NCI-H510A (cell line): ENCODE measurements at regions not wholly inside any gene's neighbourhood (a gene's known extent, or its start where the extent isn't known, plus 50 kb on each side); places are given as distances from the start of the nearest gene placed in this dataset.
A peak's percentile ranks its signal among the peaks of the same experiment; 100 is the strongest.

ENCODE experiments used
- DNase-seq: peaks from one replicate; lab custom pipeline; 2025; lab: John Stamatoyannopoulos, UW

DNA sequence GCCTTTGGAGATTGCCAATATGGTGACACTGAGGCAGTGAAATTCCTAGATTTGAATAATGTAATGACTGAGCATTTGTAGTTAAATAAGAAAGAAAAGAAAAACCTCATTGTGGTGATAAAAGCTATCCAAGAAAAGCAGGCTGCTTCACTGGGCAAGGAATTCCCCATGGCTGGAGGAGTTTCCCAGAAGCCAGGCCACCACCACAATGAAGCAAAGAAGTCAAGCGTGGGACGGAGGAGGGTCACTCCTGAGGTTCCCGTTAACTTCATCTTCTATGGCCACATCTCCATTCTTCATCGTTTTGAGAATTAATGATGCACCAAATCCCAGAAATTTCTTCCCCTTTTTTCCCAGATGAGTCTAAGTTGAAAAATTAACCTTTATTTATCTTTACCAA is 185.8 kb upstream of the BCL6 start:
- DNase-seq = no peak

DNA sequence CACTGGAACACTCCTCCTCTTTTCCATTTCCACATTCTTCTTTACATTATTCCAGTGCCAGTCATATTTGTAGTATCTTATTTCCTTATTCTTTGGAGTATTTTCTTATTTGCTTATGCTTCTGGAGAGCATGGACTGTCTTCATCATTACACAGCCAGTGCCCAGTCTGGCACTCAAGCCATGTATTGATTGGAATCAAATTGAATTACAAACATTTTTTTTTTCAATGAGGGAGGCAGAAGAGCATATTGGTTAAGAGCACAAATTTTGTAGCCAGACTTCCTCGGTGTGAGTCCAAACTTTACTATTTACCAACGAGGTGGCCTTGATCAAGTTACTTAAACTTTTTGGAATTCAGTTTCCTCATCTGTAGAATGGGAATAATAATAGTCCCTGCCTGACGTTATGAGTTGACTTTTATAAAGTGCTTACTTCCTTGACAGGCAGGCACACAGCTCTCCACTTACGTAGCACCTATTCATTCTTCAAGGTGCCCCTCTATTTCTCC is 186.6 kb upstream of the BCL6 start:
- DNase-seq = no peak

DNA sequence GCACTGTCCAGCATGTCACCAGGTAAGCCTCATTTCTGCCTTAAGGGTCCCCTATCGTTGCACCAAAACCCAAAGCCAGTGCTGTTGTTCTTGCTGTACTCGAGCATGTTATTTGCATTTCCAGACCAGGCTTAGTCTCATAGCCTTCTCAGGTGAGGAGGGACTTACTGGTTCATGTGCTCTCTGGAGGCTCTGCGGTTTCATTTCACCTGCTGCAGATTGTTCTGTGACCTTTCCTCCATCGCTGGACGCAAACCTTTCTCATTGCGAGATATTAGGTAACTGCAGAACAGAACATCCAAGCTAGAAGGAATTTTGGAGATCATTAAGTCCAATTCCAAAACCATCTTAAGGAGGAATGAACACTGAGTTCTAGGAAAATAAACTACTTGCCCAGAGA is 187.3 kb upstream of the BCL6 start:
- DNase-seq = no peak

DNA sequence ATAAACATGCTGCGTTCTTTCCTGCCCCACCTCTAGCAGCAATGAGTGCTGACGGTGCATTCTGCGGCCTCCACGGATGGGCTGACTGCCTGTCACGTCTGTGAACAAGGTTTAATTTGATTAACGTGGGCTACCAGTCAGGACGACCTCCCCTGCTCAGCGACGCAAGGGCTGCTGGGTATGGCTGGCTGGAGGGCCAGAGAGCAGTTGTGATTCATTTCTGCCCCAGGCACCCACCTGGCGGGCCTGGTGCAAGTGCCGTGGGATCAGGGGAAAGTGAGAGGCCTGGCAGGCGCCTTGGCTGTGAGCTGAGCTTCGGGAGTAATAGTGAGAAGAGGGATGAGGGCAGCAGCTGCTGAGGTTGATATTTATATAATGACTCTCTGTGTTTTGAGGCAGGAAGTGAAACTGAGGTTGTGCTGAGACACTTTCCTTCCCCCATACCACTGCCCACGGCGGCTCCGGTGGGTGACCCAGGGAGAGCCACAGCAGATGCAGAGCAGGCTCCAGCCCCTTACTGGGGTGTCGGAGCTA is 190.4 kb upstream of the BCL6 start:
- DNase-seq = no peak

DNA sequence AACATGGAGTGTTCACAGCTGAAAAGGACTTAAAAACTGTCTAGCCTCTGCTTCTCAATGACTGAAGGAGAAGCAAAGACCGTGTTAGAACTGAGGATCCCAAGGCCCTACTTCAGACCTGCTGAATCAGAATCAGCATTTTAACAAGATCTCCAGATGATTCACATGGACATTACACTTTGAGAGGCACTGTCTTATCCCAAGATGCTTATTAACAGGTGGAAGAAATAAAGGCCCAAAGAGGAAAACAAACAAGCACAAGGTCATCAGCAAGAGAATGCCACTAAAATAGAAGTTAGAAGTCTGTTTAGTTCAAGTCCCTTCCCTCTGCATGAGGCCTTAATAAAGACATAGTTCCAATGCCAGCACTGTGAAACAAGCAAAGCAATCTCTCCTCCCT is 191.4 kb upstream of the BCL6 start:
- DNase-seq = no peak

DNA sequence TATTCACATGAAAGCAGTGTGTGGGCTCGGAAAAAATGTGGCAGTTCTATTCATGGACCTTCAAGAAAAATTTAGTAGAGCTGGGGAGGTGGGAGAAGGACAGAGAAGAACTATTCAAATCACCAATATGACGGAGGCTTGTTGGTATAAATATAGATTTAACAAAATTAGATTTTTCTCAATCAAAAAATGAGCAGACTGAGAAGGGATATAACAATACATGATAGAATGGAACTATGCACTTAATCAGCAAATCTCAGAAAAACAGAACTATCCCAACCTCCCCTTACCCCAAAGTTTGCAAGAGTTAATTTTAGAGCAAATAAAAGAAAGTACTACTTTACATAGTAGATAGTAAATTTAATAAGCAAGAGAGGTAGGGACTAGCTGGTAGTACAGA is 194.6 kb upstream of the BCL6 start:
- DNase-seq = no peak

DNA sequence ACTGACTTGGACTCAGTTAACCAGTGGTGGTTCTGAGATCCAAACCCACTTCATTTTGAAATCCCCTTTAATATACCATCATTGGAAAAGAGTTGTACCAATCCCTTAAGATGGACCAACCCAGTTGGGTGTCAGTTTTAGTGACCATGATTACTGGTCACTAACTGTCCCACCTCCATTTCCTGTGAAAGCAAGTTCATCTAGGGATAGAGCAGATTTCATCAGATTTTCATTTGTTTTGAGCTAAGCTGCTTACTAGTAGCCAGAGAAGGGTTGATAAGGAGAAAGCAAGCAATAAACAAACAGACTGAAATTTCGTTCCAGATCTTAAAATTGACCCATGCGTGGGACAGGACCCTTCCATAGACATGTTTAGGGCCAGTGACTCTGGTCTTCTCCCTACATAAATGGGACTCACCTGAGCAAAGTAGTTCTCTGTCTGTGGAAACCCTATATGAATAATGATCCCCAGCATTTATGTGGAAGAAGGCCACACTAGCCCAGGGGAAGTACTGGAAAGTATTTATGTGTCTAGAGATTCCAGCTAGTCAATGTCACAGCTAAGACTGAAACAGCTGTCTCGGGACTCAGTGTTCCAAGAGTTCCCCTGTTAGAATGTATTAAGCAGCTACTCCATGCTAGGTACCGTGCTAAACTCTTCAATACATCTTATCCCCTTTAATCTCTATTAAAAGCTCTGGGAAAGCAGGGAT is 196.0 kb upstream of the BCL6 start:
- no peak for DNase-seq

DNA sequence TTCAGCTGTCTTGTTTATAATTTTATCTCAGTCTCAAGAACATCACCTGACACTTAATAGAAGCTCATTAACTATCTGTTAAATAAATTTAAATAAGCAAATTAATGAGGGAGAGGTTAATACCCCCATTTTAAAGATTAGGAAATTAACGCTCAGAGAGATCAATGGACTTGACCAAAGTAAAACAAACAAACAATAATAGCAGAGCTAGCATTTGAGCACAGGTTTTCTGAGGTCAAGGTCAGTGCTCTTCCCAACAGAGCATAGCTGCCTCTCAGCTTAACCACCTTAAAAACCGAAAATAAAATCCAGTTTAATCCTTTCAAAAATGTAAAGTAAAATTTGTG is 196.6 kb upstream of the BCL6 start:
- no peak for DNase-seq

DNA sequence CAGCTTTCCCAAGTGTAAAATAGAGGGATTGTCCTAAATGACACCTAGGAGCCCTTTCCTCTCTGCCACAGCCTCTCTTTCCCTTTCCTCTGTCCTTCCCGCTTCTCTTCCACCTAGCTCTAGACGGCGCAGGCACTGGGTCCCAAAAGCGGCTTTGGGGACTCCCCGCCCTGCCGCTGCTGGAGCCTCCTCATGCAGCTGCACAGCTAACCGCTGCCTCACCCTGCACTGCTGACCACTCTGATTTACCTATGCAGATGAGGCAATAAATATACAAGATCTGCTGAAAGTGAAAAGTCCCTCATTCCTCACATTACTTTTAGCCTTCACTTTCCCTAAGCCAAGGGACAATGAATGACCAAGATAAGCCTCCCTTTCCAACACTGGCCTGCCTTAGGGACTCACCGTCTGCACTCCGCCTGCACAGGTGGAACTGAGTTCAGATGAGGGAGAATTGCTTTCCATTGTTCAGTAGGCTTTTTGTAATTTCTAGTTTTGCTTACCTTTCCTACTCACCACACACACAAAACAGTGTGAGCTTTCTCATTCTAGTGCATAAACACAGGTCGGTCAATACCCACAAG is 197.5 kb upstream of the BCL6 start:
- no peak for DNase-seq

DNA sequence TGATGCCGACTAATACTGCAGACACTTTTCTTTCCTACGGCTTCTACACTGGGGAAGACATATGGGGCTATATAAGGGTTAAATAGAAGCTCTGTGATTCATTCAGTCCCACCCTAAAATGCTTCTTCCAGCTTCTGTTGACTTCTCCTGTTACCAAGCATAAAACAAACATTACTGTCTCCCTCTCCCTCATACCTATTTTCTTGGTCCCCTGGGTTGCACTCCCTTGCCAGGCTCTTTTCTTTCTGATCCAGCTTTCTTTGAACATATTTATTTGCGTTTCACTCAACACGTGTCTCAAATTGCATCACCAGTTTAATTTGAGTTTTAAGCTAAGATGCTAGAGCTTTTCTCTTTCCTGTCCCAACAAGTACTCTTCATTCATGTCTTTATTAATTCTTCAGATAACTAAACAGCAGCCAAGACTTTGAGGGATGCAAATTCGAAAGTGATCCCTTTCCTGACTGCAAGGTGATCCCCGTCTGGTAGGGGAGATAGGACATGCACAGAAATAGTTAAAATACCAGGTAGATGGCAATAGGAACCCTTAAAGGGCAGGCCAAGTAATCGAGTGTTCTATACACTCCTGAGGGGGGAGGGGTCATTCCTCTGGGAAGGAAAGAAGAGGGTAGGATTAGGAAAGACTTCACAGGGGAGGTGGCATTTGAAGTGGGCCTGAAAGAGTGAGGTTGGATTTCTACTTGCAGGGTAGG is 198.6 kb upstream of the BCL6 start:
- DNase-seq = no peak

DNA sequence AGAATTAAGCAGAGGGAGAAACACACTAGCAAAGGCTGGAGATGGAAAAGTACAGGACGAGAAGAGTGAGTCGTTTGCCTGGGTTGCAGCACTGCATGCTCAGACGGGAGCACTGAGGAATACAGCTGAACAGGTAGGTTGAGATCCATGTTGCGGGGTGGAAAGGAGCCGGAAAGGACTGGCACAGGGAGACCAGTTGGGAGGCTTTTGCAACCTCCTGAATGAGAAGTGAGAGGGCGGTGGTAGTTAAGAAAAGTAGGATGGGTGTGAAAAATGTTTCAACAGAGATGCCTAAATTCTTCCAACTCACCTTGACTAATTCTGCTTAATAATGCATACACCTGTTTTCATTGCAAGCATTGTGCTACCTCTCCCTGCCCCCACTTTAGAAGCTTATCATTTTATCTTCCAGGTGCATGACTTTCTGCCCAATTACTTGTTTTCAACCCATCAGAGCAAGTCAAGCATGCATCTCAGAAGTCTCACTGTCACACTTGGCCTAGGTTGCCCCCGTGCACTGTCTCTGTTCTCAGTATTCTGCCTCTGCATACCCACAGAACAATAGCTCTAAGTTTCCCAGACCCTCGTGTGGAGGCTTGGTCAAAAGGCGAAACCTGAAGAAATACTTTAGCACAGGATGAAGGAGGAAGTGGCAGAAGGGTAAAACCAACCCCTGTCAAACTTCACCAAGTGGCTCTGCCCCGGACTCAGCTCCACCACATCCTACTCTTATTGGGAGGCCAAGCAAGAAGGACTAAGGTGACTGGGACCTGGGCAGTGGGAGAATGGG is 199.3 kb upstream of the BCL6 start:
- DNase-seq = no peak

DNA sequence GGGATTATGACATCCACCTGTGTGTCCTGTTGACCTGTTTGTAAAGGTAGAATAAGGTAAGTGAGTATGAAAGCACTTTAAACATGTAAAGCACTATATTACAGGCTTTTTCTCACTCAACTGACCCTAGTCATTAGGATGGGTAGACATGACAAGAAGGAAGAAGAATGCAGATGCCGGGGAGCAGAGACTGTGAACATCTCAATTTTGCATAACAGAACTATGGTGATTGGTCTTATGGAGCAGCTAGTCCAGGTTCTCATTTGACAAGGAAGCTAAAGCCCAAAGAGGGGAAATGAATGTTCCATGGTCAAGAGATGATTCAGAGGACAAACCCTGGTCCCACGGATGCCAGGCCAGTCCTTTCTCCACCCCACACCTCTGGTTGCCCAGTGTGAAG is 200.1 kb upstream of the BCL6 start:
- DNase-seq = no peak

DNA sequence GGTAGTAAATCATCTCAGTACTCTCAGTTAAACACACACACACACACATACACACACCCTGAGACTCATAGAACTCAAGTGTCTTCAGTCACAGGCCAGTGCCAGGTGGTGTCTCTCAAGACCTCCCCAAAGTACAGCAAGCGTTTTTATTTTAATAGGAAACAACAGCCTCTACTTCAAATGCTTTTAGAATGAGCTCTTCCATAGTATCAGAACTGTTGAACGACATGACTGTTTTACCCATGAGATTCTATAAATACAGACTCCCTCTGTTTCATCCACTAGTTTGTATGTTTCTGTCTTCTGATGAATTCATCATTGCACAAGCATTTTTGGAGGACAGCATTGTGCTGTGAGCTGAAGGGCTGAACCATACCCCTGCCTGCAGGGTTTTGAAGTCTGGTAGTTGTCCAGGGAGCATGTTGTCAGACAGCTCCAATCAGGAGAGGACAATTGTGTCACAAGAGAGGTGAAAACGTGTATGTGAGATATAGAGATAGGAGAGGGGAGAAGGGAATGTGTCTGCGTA is 201.0 kb upstream of the BCL6 start:
- DNase-seq = peak; percentile 82

DNA sequence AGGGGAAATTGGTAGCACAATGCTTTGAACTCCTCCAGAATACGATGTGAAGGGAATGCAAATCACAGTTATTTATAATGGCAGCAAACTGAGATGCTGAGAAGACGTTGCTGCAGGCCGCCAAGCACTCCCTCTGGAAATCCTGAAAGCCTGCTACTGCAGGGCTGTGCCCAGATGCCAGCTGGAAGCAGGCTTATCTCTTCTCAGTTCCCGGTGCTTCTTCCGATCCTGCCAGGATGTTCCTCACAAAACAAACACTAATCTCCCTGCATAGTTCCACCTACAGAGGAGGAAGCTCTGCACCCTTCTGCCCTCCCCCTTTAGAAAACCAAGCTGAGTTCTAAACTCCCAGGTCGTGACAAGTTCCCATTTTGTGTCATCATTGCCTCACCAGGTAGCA is 201.7 kb upstream of the BCL6 start:
- DNase-seq = no peak

DNA sequence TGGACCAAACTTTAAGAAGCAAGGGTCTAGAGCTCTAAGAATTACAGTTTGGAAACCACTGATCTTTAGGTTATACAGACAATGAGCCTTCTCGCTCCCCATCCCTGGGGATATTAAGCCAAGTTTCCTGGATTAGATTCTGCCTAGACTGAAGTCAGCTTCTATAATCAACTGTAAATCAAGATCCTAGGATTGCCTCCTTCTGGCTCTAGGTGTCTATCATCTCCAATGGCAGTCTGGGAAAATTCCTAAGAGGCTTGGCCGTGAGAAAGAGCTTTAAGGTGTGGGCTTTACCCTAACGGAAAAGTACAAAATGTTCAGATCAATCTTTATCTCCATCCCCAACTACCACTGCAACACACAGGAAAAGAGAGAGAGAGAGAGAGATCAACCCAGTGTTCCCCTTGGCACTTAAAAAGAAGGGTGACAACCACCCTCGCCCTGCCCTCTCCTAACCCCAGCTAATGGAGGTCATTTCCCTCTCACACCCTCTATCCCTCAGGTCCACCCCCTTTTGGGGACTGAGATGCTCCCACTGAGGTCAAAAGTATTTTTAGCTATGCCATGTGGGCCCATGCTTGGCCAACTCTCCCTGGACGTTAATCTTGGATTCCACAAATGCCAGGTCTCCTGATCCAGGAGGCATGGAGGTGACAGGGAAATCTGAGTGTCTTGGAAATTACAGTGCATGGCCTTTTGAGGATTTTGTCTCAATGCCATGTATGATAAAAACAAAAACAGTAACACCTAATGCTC is 202.8 kb upstream of the BCL6 start:
- no peak for DNase-seq

DNA sequence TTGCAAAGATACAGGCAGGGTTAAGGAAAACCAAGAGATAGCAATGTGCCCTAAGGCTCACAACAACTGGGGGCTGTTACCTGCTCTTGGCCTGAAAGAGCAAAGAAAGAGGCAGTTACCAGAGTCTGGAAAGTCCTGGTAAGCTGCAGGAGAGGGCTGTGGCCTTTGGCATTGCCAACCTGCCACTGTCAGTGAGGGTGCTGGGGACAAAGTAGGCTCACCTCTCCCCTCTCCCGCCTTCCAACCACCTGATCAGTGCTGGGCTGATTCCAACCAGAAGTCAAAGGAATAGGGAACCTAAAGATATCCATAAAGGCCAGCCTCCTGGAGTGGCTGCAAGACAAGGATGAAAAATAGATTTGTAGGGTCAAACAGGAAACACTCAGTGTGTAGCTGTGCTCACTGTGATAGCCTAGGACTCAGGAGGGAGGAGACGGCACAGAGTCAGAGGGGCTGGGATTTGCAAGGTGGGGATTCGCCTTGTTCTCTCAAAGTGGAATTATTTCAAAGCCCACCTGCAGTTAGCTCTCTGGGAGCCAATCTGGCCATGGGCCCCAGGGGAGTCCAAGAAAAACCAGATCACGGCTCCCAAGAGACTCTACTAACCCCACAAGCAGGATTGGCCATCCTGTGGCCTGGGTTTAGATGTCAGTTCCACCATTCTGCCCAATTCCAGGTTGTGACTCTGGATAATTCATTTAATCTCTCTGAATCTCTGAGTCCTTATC is 204.0 kb upstream of the BCL6 start:
- DNase-seq = no peak

DNA sequence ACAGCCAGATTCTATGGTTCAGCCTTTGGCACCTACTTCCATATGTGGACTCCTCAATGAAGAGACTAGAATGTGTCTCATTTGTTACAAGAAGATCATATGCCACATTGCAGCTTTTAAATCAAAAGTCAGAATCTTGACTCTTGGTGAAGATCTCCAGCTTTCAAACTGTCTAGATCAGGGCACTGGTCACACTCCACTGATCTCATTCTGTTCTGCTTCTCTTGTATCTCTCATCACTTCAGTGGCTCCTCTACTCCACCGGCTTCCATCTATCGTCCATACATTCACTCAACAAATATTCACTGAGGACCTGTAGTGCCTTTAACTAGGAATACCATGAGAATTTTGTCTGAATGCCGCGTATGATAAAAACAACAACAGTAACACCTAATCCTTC is 203.3 kb upstream of the LPP start:
- DNase-seq = no peak

DNA sequence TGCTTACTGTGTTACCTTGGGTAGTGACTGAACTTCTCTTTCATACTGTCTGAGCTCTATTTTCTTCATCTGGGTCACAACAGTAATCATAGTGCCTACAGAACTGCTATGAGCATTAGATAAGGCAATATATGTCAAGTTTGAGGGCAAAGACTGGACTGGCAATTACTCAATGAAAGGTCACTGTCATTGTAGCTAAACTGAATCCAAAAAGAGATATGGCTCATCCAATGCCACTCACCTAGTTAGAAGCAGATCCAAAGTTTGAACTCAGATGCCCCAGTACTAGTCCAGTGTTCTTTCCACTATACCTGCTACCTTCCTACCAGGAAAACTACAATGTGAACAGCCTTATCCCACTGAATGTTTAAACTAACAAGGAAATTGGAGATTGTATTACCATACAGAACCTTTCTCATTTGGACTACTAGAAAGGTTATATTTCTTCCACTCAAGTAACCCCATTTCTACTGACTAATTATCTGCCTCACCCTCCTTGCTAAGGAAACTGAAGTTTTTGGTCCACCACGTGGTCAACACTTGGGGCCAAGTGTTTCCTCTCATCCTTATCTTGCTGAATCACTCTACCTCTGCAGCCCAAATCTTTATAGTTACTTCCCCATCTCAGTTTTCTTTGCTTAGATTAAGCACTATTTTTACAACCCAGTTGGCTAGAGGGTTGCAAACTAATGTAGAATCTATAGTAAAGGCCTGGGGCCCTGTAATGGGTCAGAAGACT is 202.3 kb upstream of the LPP start:
- DNase-seq = no peak

DNA sequence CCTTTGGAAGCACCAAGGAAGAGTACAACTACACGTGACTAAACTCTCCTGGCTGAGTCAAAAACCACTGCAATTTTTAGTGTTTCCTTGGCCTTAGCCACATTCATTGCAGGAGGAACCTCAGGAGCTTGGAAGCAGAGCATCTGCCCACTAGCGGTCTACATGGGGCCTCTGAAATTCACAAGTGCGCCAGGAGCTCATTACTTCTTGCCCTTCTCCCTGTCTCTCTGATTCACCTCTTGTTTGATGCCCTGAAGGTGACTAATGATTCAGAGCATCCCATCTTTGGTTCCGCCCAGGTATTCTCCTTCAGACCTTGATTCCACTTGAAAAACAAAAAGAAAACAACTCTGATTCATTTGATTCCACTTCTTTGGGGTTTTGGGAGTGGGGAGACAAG is 201.1 kb upstream of the LPP start:
- no peak for DNase-seq

DNA sequence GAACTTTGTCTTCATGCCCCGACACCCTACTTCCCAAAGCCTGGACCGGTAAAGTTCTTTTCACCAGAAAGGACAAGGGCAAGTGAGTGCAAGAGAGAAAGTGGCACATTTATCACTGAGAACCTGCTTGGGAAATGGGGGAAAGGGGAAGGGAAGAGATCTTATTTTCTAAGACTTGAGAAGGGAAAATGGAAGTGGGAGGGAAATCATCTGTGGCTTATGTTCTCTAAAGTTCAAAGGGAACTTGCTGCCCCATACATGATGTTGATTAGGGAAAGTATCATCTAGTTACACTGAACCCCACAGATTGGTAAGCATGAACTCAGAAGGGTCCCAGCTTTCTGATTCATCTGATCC is 199.5 kb upstream of the LPP start:
- DNase-seq = no peak
